HFF-Myc (cell line): ENCODE measurements at regions not wholly inside any gene's neighbourhood (a gene's known extent, or its start where the extent isn't known, plus 50 kb on each side); places are given as distances from the start of the nearest gene placed in this dataset.

Experiments used
- DNase-seq: peaks from one replicate; pipeline ENCODE4 v3.0.0-alpha.2; 2011; ENCODE audit warnings: low read depth; ENCODE audit errors: extremely low read depth
- H3K4me3 ChIP-seq: replicated peaks from 2 replicates; pipeline ENCODE4 v1.5.1; 2011; ENCODE audit warnings: low read depth, mild to moderate bottlenecking, control low read depth, low read length
- CTCF ChIP-seq: IDR thresholded peaks from 2 replicates; pipeline ENCODE4 v1.5.1; 2012; ENCODE audit warnings: mild to moderate bottlenecking, low read depth, low read length, control low read depth; ENCODE audit errors: missing control alignments

- DNase-seq, result no peak
- H3K4me3 ChIP-seq, result no peak overlapping the region
- TF ChIP-seq CTCF, result no peak
These were observed 147.9 kb upstream of the SEL1L start for GRCh38 chr14:81681541-81681940.

GRCh38 chr14:81682134-81682533, 148.5 kb upstream of the SEL1L start:
- no peak for DNase-seq
- TF ChIP-seq CTCF, result no peak
- no peak overlapping the region for H3K4me3 ChIP-seq

- no peak for TF ChIP-seq CTCF
- no peak overlapping the region for H3K4me3 ChIP-seq
- no peak for DNase-seq
These were observed 149.0 kb upstream of the SEL1L start for GRCh38 chr14:81682701-81683100.

GRCh38 chr14:81684696-81685095, 151.0 kb upstream of the SEL1L start:
- TF ChIP-seq CTCF, result no peak
- no peak for DNase-seq

GRCh38 chr14:81686512-81686911, 152.9 kb upstream of the SEL1L start:
- no peak for TF ChIP-seq CTCF
- DNase-seq, result no peak
- no peak overlapping the region for H3K4me3 ChIP-seq

More at GRCh38 chr14:81684696-81685095, 151.0 kb upstream of the SEL1L start:
- no peak overlapping the region for H3K4me3 ChIP-seq

- no peak overlapping the region for H3K4me3 ChIP-seq
- no peak for TF ChIP-seq CTCF
- DNase-seq, result no peak
These were observed 158.3 kb upstream of the SEL1L start for GRCh38 chr14:81691931-81692330.

- DNase-seq, result no peak
- no peak for TF ChIP-seq CTCF
- H3K4me3 ChIP-seq, result no peak overlapping the region
These were observed 160.8 kb upstream of the SEL1L start for GRCh38 chr14:81694419-81694818.
